ENCODE measurements at regions not wholly inside any gene's neighbourhood (a gene's known extent, or its start where the extent isn't known, plus 50 kb on each side); places are given as distances from the start of the nearest gene placed in this dataset.
A peak's percentile ranks its signal among the peaks of the same experiment; 100 is the strongest.

GRCh38 chr18:10400534-10401307 lies 53.7 kb upstream of the APCDD1 start:
- DNase-seq, result peak; percentile 76

GRCh38 chr18:10401521-10401920 lies 52.9 kb upstream of the APCDD1 start:
- DNase-seq, result peak; percentile 80

GRCh38 chr18:10401930-10402329 lies 52.5 kb upstream of the APCDD1 start:
- no peak for DNase-seq

- no peak for DNase-seq
Observed at GRCh38 chr18:10402871-10403559, 51.4 kb upstream of the APCDD1 start.

- DNase-seq, result no peak
Observed at GRCh38 chr18:10403708-10404107, 50.7 kb upstream of the APCDD1 start.

GRCh38 chr18:10404168-10404567 lies 50.3 kb upstream of the APCDD1 start:
- DNase-seq, result no peak
